Fibroblast of lung (primary cell): ENCODE measurements at regions not wholly inside any gene's neighbourhood (a gene's known extent, or its start where the extent isn't known, plus 50 kb on each side); places are given as distances from the start of the nearest gene placed in this dataset.

Experiments used
- EZH2 ChIP-seq: IDR thresholded peaks from 2 replicates; pipeline ENCODE4 v1.5.1; 2012; ENCODE audit warnings: low read length, control low read depth, mild to moderate bottlenecking; ENCODE audit errors: missing control alignments
- TF ChIP-seq, protein P1 (sequence below), 2 donors: IDR thresholded peaks in 1 of 2; conservative IDR thresholded peaks in 1 of 2; 1 replicate in 1 of 2; 2 replicates in 1 of 2; pipeline ENCODE4 v1.5.1; 2011 to 2012; ENCODE audit warnings: low read length in 2 of 2, control low read depth in 1 of 2, inconsistent platforms in 1 of 2, low read depth in 1 of 2, mild to moderate bottlenecking in 1 of 2

- TF ChIP-seq, protein P1, sequence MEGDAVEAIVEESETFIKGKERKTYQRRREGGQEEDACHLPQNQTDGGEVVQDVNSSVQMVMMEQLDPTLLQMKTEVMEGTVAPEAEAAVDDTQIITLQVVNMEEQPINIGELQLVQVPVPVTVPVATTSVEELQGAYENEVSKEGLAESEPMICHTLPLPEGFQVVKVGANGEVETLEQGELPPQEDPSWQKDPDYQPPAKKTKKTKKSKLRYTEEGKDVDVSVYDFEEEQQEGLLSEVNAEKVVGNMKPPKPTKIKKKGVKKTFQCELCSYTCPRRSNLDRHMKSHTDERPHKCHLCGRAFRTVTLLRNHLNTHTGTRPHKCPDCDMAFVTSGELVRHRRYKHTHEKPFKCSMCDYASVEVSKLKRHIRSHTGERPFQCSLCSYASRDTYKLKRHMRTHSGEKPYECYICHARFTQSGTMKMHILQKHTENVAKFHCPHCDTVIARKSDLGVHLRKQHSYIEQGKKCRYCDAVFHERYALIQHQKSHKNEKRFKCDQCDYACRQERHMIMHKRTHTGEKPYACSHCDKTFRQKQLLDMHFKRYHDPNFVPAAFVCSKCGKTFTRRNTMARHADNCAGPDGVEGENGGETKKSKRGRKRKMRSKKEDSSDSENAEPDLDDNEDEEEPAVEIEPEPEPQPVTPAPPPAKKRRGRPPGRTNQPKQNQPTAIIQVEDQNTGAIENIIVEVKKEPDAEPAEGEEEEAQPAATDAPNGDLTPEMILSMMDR (conservative IDR thresholded peaks at IDR 0.05 in 1 of 2, IDR thresholded peaks at IDR 0.05 in 1 of 2; ENCODE audit: low read depth in 1 of 2, low read length in 2 of 2), result no peak
- TF ChIP-seq EZH2, result no peak
Measured at GRCh38 chr15:93985925-93986324, 245.4 kb upstream of the MCTP2 start.
